Coronary artery (tissue), 2 donors: ENCODE measurements at regions not wholly inside any gene's neighbourhood (a gene's known extent, or its start where the extent isn't known, plus 50 kb on each side); places are given as distances from the start of the nearest gene placed in this dataset.

ENCODE experiments used
- DNase-seq: peaks from one replicate; pipeline ENCODE4 v3.0.0-alpha.2; 2017; ENCODE audit warnings: low spot score
- H3K27ac ChIP-seq, 2 donors: fragments of 200-600 bp; sonication (generic); one replicate each; pipeline ENCODE4 v1.5.1; 2016 to 2019
- H3K4me3 ChIP-seq: fragments of 200-600 bp; sonication (generic); 2 replicates; pipeline ENCODE4 v1.5.1; 2016; ENCODE audit warnings: mild to moderate bottlenecking, moderate library complexity
- CTCF ChIP-seq: fragments of 200-600 bp; sonication (generic); IDR thresholded peaks from one replicate; pipeline ENCODE4 v1.5.1; 2019; ENCODE audit warnings: antibody characterized with exemption

DNA sequence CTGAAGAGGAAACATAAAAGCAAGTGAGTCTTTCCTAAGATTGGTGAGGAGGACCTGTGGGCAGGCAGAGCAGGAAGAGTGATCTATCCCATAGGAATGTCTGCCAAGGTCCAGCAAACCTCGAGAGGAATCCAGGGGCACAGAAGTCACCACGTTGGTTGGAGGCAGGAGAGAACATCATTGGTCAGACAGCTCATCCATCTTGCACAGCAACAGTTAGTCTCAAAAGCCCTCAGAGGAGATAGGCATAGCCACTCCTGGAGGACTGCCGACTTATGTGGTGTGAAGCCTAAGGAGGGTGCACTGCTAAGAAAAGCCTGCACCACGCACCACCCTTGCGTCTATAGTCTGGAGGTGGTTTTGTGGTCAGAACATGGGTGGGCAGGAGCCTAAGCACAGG is 109.1 kb downstream of the RASSF10 start:
- no peak overlapping the region for H3K27ac ChIP-seq
- no peak overlapping the region for H3K4me3 ChIP-seq
- no peak for TF ChIP-seq CTCF
- DNase-seq: no peak

GRCh38 chr11:13118650-13119049 is 109.5 kb downstream of the RASSF10 start:
- no peak for TF ChIP-seq CTCF
- H3K27ac ChIP-seq: no peak overlapping the region
- no peak for DNase-seq

GRCh38 chr11:13119361-13119760 is 110.2 kb downstream of the RASSF10 start:
- DNase-seq: no peak
- Histone ChIP-seq H3K27ac (no peak overlapping the region), H3K4me3 (no peak overlapping the region)
- no peak for TF ChIP-seq CTCF

More at GRCh38 chr11:13118650-13119049, 109.5 kb downstream of the RASSF10 start:
- H3K4me3 ChIP-seq: no peak overlapping the region

- DNase-seq: no peak
- no peak for TF ChIP-seq CTCF
- Histone ChIP-seq H3K4me3 (no peak overlapping the region), H3K27ac (no peak overlapping the region)
Measured at GRCh38 chr11:13119941-13120520, 110.9 kb downstream of the RASSF10 start.

DNA sequence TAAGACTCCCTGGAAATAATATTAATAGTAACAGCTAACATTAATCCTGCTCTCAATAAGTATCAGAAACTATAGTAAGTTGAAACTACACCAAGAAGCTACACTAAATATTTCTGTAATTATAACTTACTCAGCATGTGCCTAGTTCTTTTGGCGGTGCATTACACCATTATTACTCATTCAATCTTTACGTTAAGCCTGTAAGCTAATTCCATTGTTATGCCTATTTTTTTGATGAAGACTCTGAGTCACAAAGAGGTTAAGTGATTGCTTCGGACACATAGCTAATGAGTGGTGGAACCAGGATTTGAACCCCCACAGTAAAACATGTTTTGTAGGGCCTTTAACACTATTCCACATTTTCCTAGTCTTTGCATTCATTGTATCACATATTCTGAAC is 111.6 kb downstream of the RASSF10 start:
- DNase-seq: no peak
- Histone ChIP-seq H3K27ac (no peak overlapping the region), H3K4me3 (no peak overlapping the region)
- no peak for TF ChIP-seq CTCF

- Histone ChIP-seq H3K4me3 (no peak overlapping the region), H3K27ac (no peak overlapping the region)
- TF ChIP-seq CTCF: no peak
- no peak for DNase-seq
Measured at GRCh38 chr11:13126430-13126829, 117.3 kb downstream of the RASSF10 start.

- Histone ChIP-seq H3K4me3 (no peak overlapping the region), H3K27ac (no peak overlapping the region)
- no peak for DNase-seq
- no peak for TF ChIP-seq CTCF
Measured at GRCh38 chr11:13127161-13127560, 118.0 kb downstream of the RASSF10 start.
